GM18507 (cell line): ENCODE measurements at regions not wholly inside any gene's neighbourhood (a gene's known extent, or its start where the extent isn't known, plus 50 kb on each side); places are given as distances from the start of the nearest gene placed in this dataset.

ENCODE experiments used
- DNase-seq: peaks from one replicate; pipeline ENCODE4 v3.0.0; 2011; ENCODE audit warnings: low read depth; ENCODE audit not compliant: insufficient read length; ENCODE audit errors: extremely low spot score
- FAIRE-seq: peaks from 2 replicates; lab custom pipeline; 2011; peaks lifted over from hg19 to GRCh38; lab: Jason Lieb, UNC

- FAIRE-seq = no peak
- DNase-seq = no peak
Observed at GRCh38 chr11:134761386-134761785, 349.3 kb upstream of the B3GAT1 start.

- no peak for DNase-seq
- FAIRE-seq = no peak
Observed at GRCh38 chr11:134760957-134761356, 348.9 kb upstream of the B3GAT1 start.

GRCh38 chr11:134760299-134760698 lies 348.3 kb upstream of the B3GAT1 start:
- no peak for FAIRE-seq
- no peak for DNase-seq

GRCh38 chr11:134759855-134760254 lies 347.8 kb upstream of the B3GAT1 start:
- DNase-seq = no peak
- no peak for FAIRE-seq

GRCh38 chr11:134759274-134759673 lies 347.2 kb upstream of the B3GAT1 start:
- no peak for FAIRE-seq
- DNase-seq = no peak

- DNase-seq (no peak), FAIRE-seq (no peak)
Observed at GRCh38 chr11:134758342-134758931, 346.4 kb upstream of the B3GAT1 start.

GRCh38 chr11:134757633-134758032 lies 345.6 kb upstream of the B3GAT1 start:
- DNase-seq (no peak), FAIRE-seq (no peak)

- DNase-seq (no peak), FAIRE-seq (no peak)
Observed at GRCh38 chr11:134756811-134757540, 344.9 kb upstream of the B3GAT1 start.

- no peak for DNase-seq
- FAIRE-seq = no peak
Observed at GRCh38 chr11:134755535-134755934, 343.5 kb upstream of the B3GAT1 start.

- FAIRE-seq = no peak
Observed at GRCh38 chr11:134754521-134755198, 342.6 kb upstream of the B3GAT1 start.

GRCh38 chr11:134753771-134754520 lies 341.9 kb upstream of the B3GAT1 start:
- DNase-seq = no peak
- FAIRE-seq = no peak

More at GRCh38 chr11:134754521-134755198, 342.6 kb upstream of the B3GAT1 start:
- DNase-seq = no peak

GRCh38 chr11:134752964-134753770 lies 341.1 kb upstream of the B3GAT1 start:
- no peak for FAIRE-seq
- no peak for DNase-seq

GRCh38 chr11:134752526-134752925 lies 340.5 kb upstream of the B3GAT1 start:
- DNase-seq (no peak), FAIRE-seq (no peak)

GRCh38 chr11:134751766-134752165 lies 339.7 kb upstream of the B3GAT1 start:
- FAIRE-seq (no peak), DNase-seq (no peak)

GRCh38 chr11:134751031-134751585 lies 339.1 kb upstream of the B3GAT1 start:
- DNase-seq (no peak), FAIRE-seq (no peak)

- FAIRE-seq = no peak
- no peak for DNase-seq
Observed at GRCh38 chr11:134750619-134751018, 338.6 kb upstream of the B3GAT1 start.

- FAIRE-seq (no peak), DNase-seq (no peak)
Observed at GRCh38 chr11:134749040-134749839, 337.2 kb upstream of the B3GAT1 start.

- FAIRE-seq (no peak), DNase-seq (no peak)
Observed at GRCh38 chr11:134746609-134747008, 334.6 kb upstream of the B3GAT1 start.
